ENCODE measurements at regions not wholly inside any gene's neighbourhood (a gene's known extent, or its start where the extent isn't known, plus 50 kb on each side); places are given as distances from the start of the nearest gene placed in this dataset.

GRCh38 chr7:28882869-28883470 is 75.2 kb downstream of the TRIL start:
- no peak for ATAC-seq (ENCODE audit: low read depth)
- H4K5ac ChIP-seq (ENCODE audit: low read depth, low read length): no peak overlapping the region
- H2AK5ac ChIP-seq (ENCODE audit: low read depth, low read length): no peak overlapping the region
- no peak overlapping the region for H3K4me3 ChIP-seq (ENCODE audit: insufficient read depth, low read depth, low read length)
- no peak overlapping the region for H3K18ac ChIP-seq (ENCODE audit: low read depth, low read length)
- in situ Hi-C loops (cut with MboI; ENCODE audit: low sequenced_read_pairs) (no loop called here), dilution Hi-C loops (cut with HindIII; ENCODE audit: low sequenced_read_pairs, unreplicated experiment) (no loop called here), intact Hi-C loops (cut with micrococcal nuclease) (no loop called here)
- H2BK15ac ChIP-seq (ENCODE audit: low read depth, low read length): no peak overlapping the region
- no peak overlapping the region for H3K4ac ChIP-seq (ENCODE audit: low read depth, low read length)
- no peak overlapping the region for H3K56ac ChIP-seq (ENCODE audit: extremely low read depth, insufficient read depth, low read length)
- no peaks in the 10 kb centered on the region for H4K20me1 ChIP-seq (ENCODE audit: insufficient read depth, low read length)
- no peak for TF ChIP-seq NFE2L2 (IDR thresholded peaks at IDR 0.05; ENCODE audit: low read depth, low read length)
- no peak for TF ChIP-seq USF2 (IDR thresholded peaks at IDR 0.05; ENCODE audit: low read depth, low read length)
- no peak for TF ChIP-seq POLR2A (IDR thresholded peaks at IDR 0.05; ENCODE audit: low read depth, low read length)
- TF ChIP-seq MXI1 (IDR thresholded peaks at IDR 0.05; ENCODE audit: borderline replicate concordance, low read depth, low read length): no peak
- TF ChIP-seq MAZ (IDR thresholded peaks at IDR 0.05; ENCODE audit: borderline replicate concordance, low read depth, low read length): no peak
- TF ChIP-seq CHD1 (IDR thresholded peaks at IDR 0.05; ENCODE audit: low read depth, low read length): no peak
- TF ChIP-seq CEBPB (IDR thresholded peaks at IDR 0.05; ENCODE audit: low read depth, low read length): no peak
- TF ChIP-seq ELK1 (IDR thresholded peaks at IDR 0.05; ENCODE audit: borderline replicate concordance, low read depth, low read length): no peak
- no peak for TF ChIP-seq CTCF (conservative IDR thresholded peaks at IDR 0.05; ENCODE audit: low read depth, low read length)
- no peak for TF ChIP-seq RFX5 (IDR thresholded peaks at IDR 0.05; ENCODE audit: low read depth, low read length)
- no peak for TF ChIP-seq SMC3 (IDR thresholded peaks at IDR 0.05; ENCODE audit: low read depth, low read length)
- TF ChIP-seq RCOR1 (IDR thresholded peaks at IDR 0.05; ENCODE audit: insufficient replicate concordance, low read length): no peak
- no peak for TF ChIP-seq MAFK (IDR thresholded peaks at IDR 0.05; ENCODE audit: low read depth, low read length)
- TF ChIP-seq FOS (IDR thresholded peaks at IDR 0.05; ENCODE audit: low read depth, low read length): no peak
- TF ChIP-seq BHLHE40 (IDR thresholded peaks at IDR 0.05; ENCODE audit: low read depth, low read length): no peak
- TF ChIP-seq RAD21 (IDR thresholded peaks at IDR 0.05; ENCODE audit: low read length): no peak
- no peak for DNase-seq
- no peak overlapping the region for H4K8ac ChIP-seq (ENCODE audit: low read depth in 2 of 2, low read length in 2 of 2)
- H3K23ac ChIP-seq (ENCODE audit: low read depth, low read length): no peak overlapping the region
- H4K91ac ChIP-seq (ENCODE audit: insufficient read depth, low read depth, low read length): no peak overlapping the region
- ChIA-PET CTCF (no interaction called here), POLR2A (ENCODE audit: unreplicated experiment) (no interaction called here)
- H3K27ac ChIP-seq (ENCODE audit: insufficient read depth, low read length): no peak overlapping the region
- no peak overlapping the region for H3K4me2 ChIP-seq (ENCODE audit: low read depth, low read length)
- no peaks in the 10 kb centered on the region for H3K36me3 ChIP-seq (ENCODE audit: control insufficient read depth, insufficient read depth, low read length)
- H2AFZ ChIP-seq (replicated peaks; ENCODE audit: low read length, poor library complexity): no peak overlapping the region
- BruUV-seq (replicated peaks): no TSS peak
- H2BK120ac ChIP-seq (ENCODE audit: low read depth, low read length): no peak overlapping the region
- H3K9ac ChIP-seq (ENCODE audit: low read depth, low read length): no peak overlapping the region
- no peak overlapping the region for H2AK9ac ChIP-seq (replicated peaks; ENCODE audit: low read depth, low read length, poor library complexity)
- no peaks in the 10 kb centered on the region for H3K4me1 ChIP-seq (ENCODE audit: control insufficient read depth, insufficient read depth, low read length)
- H3K14ac ChIP-seq (replicated peaks; ENCODE audit: low read depth, low read length): no peak overlapping the region
- no peaks in the 10 kb centered on the region for H3K9me1 ChIP-seq (ENCODE audit: insufficient read depth, low read length)
- H2BK5ac ChIP-seq (ENCODE audit: low read depth, low read length, poor library complexity, severe bottlenecking): no peak overlapping the region
- no peaks in the 10 kb centered on the region for H3K79me1 ChIP-seq (ENCODE audit: low read depth in 1 of 2, low read length in 2 of 2)
- no CpG with 5 or more reads among the region's 3 CpGs for WGBS, 2 experiments (ENCODE audit: extremely low coverage in 2 of 2, insufficient read length in 1 of 2)
- peaks cover 13% of the 10 kb centered on the region for H3K27me3 ChIP-seq (ENCODE audit: control insufficient read depth, insufficient read depth, low read length)
- no peak overlapping the region for H2BK20ac ChIP-seq (ENCODE audit: low read depth, low read length)
- no peaks in the 10 kb centered on the region for H3K9me3 ChIP-seq (ENCODE audit: control insufficient read depth, insufficient read depth, low read length)

Data from IMR-90 (cell line).